ENCODE measurements at regions not wholly inside any gene's neighbourhood (a gene's known extent, or its start where the extent isn't known, plus 50 kb on each side); places are given as distances from the start of the nearest gene placed in this dataset.

DNA sequence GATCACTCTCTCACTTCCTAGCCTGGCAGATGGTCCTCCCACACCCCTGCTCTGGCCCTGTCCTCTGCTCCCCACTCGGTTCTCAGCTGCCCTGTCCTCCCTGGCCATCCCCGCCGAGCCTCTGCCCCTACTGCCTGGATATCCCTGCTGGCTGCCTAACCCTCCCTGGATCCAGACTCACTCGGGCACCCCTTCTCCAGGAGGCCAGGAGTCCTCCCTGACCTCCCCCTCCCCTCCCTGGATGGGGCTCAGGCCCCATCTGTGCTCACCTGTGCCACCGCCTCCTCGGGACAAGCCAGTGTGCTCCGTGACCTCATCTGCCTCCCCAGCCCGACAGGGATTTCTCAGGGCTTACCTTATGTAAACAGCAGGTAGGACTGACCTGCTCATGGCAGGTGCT is 406.1 kb downstream of the TCERG1L start:
- H3K9me3 Mint-ChIP-seq = no peaks in the 10 kb centered on the region
- intact Hi-C loops (cut with micrococcal nuclease) = no loop called here
- no peak overlapping the region for H3K4me3 Mint-ChIP-seq
- no peaks in the 10 kb centered on the region for H3K4me1 Mint-ChIP-seq (ENCODE audit: low read depth)
- no peaks in the 10 kb centered on the region for H3K36me3 Mint-ChIP-seq (ENCODE audit: low read depth)
- no peaks in the 10 kb centered on the region for H3K27me3 Mint-ChIP-seq
- no peak overlapping the region for H3K27ac Mint-ChIP-seq

DNA sequence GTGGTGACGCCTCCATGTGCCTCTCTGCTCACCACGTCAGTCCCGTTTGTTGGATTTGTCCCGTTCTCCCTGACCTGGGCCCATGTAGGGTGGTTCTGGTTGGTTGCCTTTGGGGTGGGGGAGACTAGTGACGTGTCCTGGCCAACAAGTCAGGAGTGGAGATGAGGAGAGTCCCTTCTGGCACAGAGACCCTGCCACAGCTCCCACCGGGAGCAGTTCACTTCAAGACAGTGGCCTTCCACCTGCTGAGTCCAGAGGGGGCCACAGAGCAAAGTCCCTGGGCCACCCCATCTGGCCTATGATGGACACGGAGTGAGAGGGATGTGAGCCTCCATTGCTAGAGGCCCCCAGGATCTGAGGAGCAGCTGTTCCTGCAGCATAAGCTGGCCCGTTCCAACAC is 405.6 kb downstream of the TCERG1L start:
- no peaks in the 10 kb centered on the region for H3K27me3 Mint-ChIP-seq
- H3K27ac Mint-ChIP-seq = no peak overlapping the region
- H3K4me3 Mint-ChIP-seq = no peak overlapping the region
- H3K36me3 Mint-ChIP-seq (ENCODE audit: low read depth) = no peaks in the 10 kb centered on the region
- intact Hi-C loops (cut with micrococcal nuclease) = no loop called here
- H3K4me1 Mint-ChIP-seq (ENCODE audit: low read depth) = no peaks in the 10 kb centered on the region
- H3K9me3 Mint-ChIP-seq = no peaks in the 10 kb centered on the region

DNA sequence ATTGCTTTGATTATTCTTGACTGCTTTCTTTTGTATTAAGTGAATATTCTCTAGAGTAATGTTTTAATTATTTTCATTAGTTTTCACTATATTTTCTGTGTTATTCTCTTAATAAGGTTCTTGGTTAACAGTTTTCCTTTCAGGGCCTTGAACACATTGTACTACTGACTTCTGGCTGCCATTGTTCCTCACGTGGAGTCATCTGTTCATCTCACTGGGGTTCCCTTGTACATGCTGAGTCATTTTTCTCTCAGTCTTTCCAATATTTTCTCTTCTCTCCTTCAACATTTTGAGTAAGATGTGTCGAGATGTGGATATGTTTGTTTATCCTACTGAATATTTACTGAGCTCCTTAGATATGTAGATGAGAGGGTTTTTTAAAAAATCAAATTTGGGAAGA is 400.7 kb downstream of the TCERG1L start:
- H3K4me3 Mint-ChIP-seq = no peak overlapping the region
- H3K27ac Mint-ChIP-seq = no peak overlapping the region
- no peaks in the 10 kb centered on the region for H3K27me3 Mint-ChIP-seq
- H3K4me1 Mint-ChIP-seq (ENCODE audit: low read depth) = no peaks in the 10 kb centered on the region
- peaks cover 32% of the 10 kb centered on the region for H3K9me3 Mint-ChIP-seq
- intact Hi-C loops (cut with micrococcal nuclease) = no loop called here
- H3K36me3 Mint-ChIP-seq (ENCODE audit: low read depth) = no peaks in the 10 kb centered on the region

DNA sequence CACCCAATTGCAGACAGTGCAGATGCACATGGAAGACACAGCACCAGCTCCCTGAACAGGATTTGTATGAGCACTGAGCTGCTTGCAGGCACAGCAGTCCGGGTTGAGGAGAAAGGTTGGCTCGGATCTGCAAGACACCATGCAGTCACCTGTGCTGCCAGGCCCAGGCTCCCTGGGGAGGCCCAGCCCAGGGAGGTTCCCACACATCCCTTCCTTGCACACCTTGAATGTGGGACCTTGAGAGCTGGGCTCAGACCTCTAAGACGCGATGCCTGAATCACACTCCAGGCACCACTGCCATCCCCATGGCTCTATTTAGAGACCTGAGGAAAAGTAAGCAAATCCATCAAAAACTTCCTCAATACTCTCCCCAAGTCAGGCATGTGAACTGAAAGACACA is 397.7 kb downstream of the TCERG1L start:
- Mint-ChIP-seq H3K36me3 (ENCODE audit: low read depth) (no peaks in the 10 kb centered on the region), H3K9me3 (peaks cover 32% of the 10 kb centered on the region), H3K27ac (no peak overlapping the region), H3K4me3 (no peak overlapping the region), H3K4me1 (ENCODE audit: low read depth) (no peaks in the 10 kb centered on the region), H3K27me3 (no peaks in the 10 kb centered on the region)
- intact Hi-C loops (cut with micrococcal nuclease) = no loop called here

DNA sequence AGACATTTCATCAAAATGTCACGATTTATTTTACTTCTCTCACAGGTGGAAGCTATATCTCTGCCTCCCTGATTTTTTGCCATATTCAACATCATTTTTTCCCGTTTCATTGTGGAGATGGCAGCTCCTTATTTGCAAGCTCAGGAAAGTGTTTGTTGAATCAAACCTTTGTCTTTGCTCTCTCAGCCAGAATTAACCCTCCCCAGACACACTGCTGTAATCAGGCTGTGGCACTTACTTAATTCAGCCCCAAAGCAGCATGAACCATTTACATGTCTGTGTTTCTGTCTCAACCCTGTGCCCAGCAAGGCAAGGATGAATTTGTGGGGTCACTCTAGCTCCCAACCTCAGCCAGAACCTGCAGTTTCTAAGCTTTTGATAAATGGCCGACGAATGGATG is 397.2 kb downstream of the TCERG1L start:
- Mint-ChIP-seq H3K36me3 (ENCODE audit: low read depth) (no peaks in the 10 kb centered on the region), H3K4me3 (no peak overlapping the region), H3K27ac (no peak overlapping the region), H3K4me1 (ENCODE audit: low read depth) (no peaks in the 10 kb centered on the region), H3K27me3 (no peaks in the 10 kb centered on the region), H3K9me3 (peaks cover 32% of the 10 kb centered on the region)
- intact Hi-C loops (cut with micrococcal nuclease) = no loop called here

DNA sequence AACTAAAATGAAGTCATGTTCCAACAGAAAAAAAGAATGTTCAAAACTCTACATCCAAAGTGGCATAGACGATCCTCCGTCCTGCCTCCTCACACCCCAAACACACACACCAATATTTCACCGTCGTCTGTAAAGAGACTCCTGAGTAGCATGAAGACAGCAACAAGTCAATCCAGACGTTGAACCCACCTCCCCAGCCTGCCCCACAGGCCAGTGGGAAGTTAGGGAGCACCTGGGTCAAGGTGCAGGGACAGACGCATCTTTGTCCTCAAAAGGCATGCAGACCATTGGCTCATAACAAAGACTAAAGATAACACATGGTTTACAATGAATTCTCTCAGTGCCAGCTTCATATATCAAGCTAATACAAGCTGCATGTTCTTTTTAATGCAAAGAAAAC is 396.5 kb downstream of the TCERG1L start:
- Mint-ChIP-seq H3K27me3 (no peaks in the 10 kb centered on the region), H3K4me1 (ENCODE audit: low read depth) (no peaks in the 10 kb centered on the region), H3K27ac (no peak overlapping the region), H3K36me3 (ENCODE audit: low read depth) (no peaks in the 10 kb centered on the region), H3K9me3 (peaks cover 32% of the 10 kb centered on the region), H3K4me3 (no peak overlapping the region)
- intact Hi-C loops (cut with micrococcal nuclease) = no loop called here

DNA sequence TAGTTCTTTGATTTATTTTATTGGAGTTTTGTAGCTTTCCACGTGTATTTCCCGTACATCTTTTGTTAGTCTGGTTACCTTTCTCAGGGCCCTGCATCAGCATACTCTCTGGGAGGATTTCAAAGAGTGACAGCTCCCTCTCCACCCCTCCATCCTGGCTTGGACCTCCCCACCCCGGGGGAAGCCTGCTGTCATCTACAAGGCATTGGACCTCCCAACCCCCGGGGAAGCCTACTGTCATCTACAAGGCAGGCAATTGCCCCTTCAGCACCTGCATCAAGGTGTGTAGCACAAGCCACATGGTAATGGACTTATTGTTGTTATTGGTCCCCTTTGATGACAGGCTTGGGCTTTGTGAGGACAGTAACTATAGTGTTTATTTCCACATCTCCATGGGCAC is 390.1 kb downstream of the TCERG1L start:
- intact Hi-C loops (cut with micrococcal nuclease) = no loop called here
- Mint-ChIP-seq H3K27me3 (no peaks in the 10 kb centered on the region), H3K4me3 (no peak overlapping the region), H3K4me1 (ENCODE audit: low read depth) (no peaks in the 10 kb centered on the region), H3K9me3 (no peaks in the 10 kb centered on the region), H3K27ac (no peak overlapping the region), H3K36me3 (ENCODE audit: low read depth) (no peaks in the 10 kb centered on the region)

DNA sequence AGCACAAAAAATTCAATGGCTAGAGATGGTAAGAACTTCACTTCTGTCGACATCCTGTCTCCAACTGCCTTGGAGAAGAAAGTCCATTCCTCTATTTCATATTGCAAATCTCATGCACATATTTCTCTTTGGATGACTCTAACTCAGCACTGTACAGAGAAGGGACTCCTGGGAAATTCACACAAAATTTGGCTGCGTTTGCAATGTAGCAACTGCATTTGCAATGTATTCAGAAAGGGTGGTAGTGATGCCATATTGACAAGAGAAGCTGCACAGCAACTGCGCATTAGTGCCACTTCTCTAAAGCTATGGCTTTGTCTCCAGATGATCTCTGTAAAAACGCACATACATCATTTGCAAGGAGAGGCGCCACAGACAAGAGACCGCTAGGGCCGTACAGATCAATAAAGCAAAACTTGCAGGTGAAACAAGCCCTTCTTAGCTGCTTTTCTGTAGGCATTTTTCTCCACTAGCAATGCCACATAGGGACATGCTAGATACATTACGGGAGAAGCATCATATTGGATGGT is 389.5 kb downstream of the TCERG1L start:
- H3K27me3 Mint-ChIP-seq = no peaks in the 10 kb centered on the region
- no peak overlapping the region for H3K4me3 Mint-ChIP-seq
- no peaks in the 10 kb centered on the region for H3K36me3 Mint-ChIP-seq (ENCODE audit: low read depth)
- intact Hi-C loops (cut with micrococcal nuclease) = no loop called here
- no peaks in the 10 kb centered on the region for H3K4me1 Mint-ChIP-seq (ENCODE audit: low read depth)
- H3K9me3 Mint-ChIP-seq = no peaks in the 10 kb centered on the region
- H3K27ac Mint-ChIP-seq = no peak overlapping the region

DNA sequence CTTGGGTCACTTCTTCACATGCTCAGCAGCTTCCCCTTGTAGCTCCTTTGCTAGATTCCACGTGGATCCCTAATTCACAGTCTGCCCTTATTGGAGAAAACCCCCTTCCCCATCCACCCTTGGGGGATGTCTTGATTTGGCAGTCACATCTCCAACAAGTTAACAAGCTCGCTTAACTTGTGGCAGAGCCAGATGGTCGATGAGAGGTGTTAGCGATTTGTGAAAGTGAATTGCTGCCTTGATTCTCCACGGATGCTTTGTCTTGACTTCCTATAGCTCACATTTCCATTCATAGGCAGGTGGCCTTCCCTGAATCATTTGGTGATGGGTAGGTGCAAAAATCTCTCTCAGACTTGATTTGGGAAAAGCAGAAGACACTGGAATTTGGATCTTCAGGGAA is 387.9 kb downstream of the TCERG1L start:
- H3K9me3 Mint-ChIP-seq = no peaks in the 10 kb centered on the region
- H3K4me3 Mint-ChIP-seq = no peak overlapping the region
- no peaks in the 10 kb centered on the region for H3K36me3 Mint-ChIP-seq (ENCODE audit: low read depth)
- intact Hi-C loops (cut with micrococcal nuclease) = no loop called here
- no peak overlapping the region for H3K27ac Mint-ChIP-seq
- no peaks in the 10 kb centered on the region for H3K4me1 Mint-ChIP-seq (ENCODE audit: low read depth)
- no peaks in the 10 kb centered on the region for H3K27me3 Mint-ChIP-seq

DNA sequence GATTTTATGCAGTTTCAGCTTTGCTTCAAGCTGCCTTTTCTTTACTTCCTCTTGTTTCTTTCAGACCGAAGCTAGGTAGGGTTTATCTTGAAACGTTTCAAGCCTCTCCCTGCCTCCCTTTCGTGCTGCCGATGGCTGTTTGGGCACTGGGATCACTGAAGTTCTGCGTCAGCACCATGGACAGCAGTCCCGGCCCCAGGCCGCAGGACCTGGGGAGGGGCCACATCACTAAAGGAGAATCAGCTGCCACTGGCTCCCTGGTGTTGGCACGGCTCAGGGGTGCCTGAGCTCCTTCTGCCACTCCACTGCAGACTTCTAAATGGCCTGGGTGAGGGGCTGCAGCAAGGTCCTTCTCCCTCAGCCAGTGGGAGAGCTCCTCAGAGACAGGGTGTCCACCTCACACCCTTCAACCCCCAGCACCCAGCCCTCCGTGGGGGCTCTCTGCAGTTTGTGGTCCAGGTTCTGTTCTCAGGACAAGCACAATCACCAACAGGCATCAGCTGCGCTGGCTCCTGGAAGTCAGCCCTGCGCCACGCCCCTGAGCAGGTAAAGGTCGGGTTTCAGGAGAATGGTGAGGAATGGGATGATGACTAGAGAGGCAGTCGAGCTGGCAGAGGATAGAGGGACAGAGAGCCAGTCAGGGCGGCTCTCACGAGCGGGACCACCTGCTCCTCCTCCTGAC is 387.2 kb downstream of the TCERG1L start:
- no peaks in the 10 kb centered on the region for H3K4me1 Mint-ChIP-seq (ENCODE audit: low read depth)
- H3K27me3 Mint-ChIP-seq = no peaks in the 10 kb centered on the region
- no peaks in the 10 kb centered on the region for H3K9me3 Mint-ChIP-seq
- no peaks in the 10 kb centered on the region for H3K36me3 Mint-ChIP-seq (ENCODE audit: low read depth)
- no peak overlapping the region for H3K27ac Mint-ChIP-seq
- no peak overlapping the region for H3K4me3 Mint-ChIP-seq
- intact Hi-C loops (cut with micrococcal nuclease) = no loop called here

DNA sequence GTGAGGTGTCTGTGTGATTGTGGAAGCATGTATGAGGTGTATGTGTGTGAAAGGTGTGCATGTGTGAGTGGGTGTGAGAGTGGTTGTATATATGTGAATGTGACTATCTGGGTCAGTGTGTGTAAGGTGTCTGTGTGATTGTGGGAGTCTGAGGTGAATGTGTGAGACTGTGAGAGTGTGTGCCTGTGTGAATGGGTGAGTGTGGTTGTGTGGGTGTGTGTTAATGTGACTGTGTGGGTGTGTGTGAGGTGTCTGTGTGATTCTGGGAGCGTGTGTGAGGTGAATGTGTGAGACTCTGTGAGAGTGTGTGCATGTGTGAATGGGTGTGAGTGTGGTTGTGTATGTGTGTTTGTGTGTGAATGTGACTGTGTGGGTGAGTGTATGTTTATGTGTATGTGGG is 385.1 kb downstream of the TCERG1L start:
- Mint-ChIP-seq H3K27ac (no peak overlapping the region), H3K4me3 (no peak overlapping the region), H3K27me3 (no peaks in the 10 kb centered on the region), H3K9me3 (no peaks in the 10 kb centered on the region), H3K4me1 (ENCODE audit: low read depth) (no peaks in the 10 kb centered on the region), H3K36me3 (ENCODE audit: low read depth) (no peaks in the 10 kb centered on the region)
- intact Hi-C loops (cut with micrococcal nuclease) = no loop called here

DNA sequence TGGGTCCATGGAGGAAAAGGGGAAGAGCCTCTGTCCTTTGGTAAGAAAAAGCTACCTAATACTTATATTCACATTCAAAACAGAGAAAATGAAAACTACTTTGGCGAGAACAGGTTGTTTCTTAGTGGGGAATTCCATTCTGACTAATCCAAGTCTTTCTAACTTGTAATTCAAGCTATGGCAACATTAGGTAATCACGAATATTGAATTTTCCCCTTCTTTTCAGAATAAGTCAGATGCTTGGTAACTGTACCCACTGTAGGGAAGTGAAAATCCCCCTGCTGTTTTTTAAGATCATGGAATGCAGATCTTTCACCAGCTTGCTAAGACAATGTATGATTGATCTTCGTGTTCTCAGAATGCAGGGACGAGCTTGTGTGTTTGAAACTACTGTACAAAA is 384.4 kb downstream of the TCERG1L start:
- no peaks in the 10 kb centered on the region for H3K36me3 Mint-ChIP-seq (ENCODE audit: low read depth)

DNA sequence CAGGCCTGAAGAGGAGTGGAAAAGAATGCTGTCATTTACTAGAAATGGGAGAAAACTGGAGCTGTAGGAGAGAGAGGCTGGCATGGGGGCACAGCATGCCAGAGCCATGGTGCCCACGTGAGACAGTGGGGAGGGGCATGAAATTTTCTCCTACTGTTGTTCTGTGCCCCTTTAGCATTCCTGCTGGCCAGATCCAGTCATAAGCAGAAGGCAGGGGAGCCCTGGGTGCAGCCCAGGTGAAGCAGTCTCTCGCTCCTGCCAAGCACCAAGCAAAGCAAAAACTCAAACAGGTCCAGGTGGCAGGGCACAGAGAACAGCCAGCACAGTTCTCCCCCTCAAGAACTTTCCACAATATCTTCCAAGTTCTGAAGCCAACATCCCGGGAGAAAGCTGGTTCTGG is 383.2 kb downstream of the TCERG1L start:
- H3K27me3 Mint-ChIP-seq = no peaks in the 10 kb centered on the region
- H3K27ac Mint-ChIP-seq = no peak overlapping the region
- no peaks in the 10 kb centered on the region for H3K4me1 Mint-ChIP-seq (ENCODE audit: low read depth)
- intact Hi-C loops (cut with micrococcal nuclease) = no loop called here
- H3K4me3 Mint-ChIP-seq = no peak overlapping the region
- no peaks in the 10 kb centered on the region for H3K9me3 Mint-ChIP-seq
- H3K36me3 Mint-ChIP-seq (ENCODE audit: low read depth) = no peaks in the 10 kb centered on the region

More for the DNA sequence above, 384.4 kb downstream of the TCERG1L start:
- Mint-ChIP-seq H3K27ac (no peak overlapping the region), H3K4me1 (ENCODE audit: low read depth) (no peaks in the 10 kb centered on the region), H3K9me3 (no peaks in the 10 kb centered on the region), H3K27me3 (no peaks in the 10 kb centered on the region), H3K4me3 (no peak overlapping the region)
- intact Hi-C loops (cut with micrococcal nuclease) = no loop called here

DNA sequence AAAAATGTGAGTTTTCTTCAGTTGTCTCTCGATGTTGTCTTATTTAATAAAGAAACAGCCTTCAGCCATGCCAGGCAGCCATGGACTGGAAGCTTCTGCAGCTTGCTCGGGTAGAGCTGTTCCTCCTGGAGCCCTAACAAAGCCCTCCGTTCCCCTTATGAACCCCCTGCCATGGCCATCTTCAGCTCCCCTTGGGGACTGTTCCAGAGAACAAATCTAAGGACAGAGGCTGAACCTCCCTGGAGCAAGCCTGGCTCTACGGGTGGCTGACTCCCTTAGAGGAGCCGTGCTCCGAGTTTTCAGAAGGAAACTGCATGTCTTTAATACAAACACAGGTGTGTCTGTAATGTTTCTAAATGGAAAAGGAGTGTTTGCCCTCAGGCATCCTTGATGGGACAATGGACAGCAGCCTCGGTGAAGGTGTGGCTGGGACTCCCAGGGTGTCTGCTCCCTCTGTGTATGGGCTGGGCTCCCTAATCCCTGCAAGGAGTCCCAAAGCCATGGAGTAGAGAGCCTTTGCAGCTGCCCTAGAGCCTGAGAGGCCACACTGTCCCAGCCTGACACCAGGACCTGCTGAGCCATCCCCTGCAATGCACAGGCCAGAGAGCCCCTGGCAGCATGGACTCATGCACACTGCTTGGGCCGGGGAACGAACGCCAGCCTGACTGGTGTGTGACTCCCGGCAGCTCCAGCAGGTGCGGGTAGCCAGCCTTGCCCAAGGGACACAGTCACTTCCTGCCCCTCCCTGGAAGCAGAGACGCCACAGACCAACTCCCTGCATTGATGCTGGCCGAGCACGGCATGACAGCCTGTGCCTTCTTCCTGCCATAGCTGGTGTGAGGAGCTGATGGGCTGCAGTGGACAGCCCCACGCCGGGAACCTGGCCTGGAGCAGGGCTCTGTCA is 381.8 kb downstream of the TCERG1L start:
- H3K36me3 Mint-ChIP-seq (ENCODE audit: low read depth) = no peaks in the 10 kb centered on the region
- no peaks in the 10 kb centered on the region for H3K27me3 Mint-ChIP-seq
- H3K9me3 Mint-ChIP-seq = no peaks in the 10 kb centered on the region
- H3K4me3 Mint-ChIP-seq = no peak overlapping the region
- H3K27ac Mint-ChIP-seq = no peak overlapping the region
- intact Hi-C loops (cut with micrococcal nuclease) = no loop called here
- H3K4me1 Mint-ChIP-seq (ENCODE audit: low read depth) = no peaks in the 10 kb centered on the region

All from dendritic cell treated with granulocyte-macrophage colony-stimulating factor and Interleukin-4, amounts not matched to agents 40 ng/mL and 50 ng/mL, for 4 days (primary cell).